Keratinocyte (primary cell): ENCODE measurements at regions not wholly inside any gene's neighbourhood (a gene's known extent, or its start where the extent isn't known, plus 50 kb on each side); places are given as distances from the start of the nearest gene placed in this dataset.

Source experiments
- EZH2 ChIP-seq: IDR thresholded peaks from one replicate; pipeline ENCODE4 v1.6.1; 2012; ENCODE audit warnings: inconsistent platforms, mild to moderate bottlenecking, low read length, moderate library complexity
- TF ChIP-seq, protein P1 (sequence below), 3 experiments: IDR thresholded peaks in 1 of 3; conservative IDR thresholded peaks in 1 of 3; optimal IDR thresholded peaks in 1 of 3; 2 replicates in 2 of 3; 3 replicates in 1 of 3; pipeline versions ENCODE3 to v1.5.1; 2011; ENCODE audit warnings: low read length in 3 of 3, mild to moderate bottlenecking in 3 of 3, moderate library complexity in 2 of 3, control low read depth in 1 of 3, inconsistent platforms in 1 of 3; ENCODE audit not compliant: insufficient read depth in 2 of 3; ENCODE audit errors: extremely low read depth in 1 of 3

DNA sequence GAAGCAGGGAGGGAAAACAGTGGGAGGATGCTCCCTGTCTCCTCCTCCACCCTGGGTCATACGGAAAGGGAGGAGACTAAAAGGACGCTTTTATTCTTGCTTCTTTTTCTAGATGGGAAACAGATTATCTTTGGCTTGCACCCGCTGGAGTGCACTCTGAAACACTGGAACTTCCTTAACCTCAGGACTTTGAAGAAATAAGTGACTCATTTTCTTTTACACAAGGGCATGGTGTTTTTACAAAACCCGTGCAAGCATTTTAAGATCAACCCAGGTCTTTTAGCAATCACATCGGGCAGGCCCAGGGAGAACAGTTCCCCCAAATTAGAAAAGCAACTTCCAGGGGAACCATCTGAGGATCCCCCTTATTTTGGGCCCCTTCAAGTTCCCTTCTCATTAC is 80.9 kb upstream of the TSPAN11 start:
- TF ChIP-seq, protein P1, sequence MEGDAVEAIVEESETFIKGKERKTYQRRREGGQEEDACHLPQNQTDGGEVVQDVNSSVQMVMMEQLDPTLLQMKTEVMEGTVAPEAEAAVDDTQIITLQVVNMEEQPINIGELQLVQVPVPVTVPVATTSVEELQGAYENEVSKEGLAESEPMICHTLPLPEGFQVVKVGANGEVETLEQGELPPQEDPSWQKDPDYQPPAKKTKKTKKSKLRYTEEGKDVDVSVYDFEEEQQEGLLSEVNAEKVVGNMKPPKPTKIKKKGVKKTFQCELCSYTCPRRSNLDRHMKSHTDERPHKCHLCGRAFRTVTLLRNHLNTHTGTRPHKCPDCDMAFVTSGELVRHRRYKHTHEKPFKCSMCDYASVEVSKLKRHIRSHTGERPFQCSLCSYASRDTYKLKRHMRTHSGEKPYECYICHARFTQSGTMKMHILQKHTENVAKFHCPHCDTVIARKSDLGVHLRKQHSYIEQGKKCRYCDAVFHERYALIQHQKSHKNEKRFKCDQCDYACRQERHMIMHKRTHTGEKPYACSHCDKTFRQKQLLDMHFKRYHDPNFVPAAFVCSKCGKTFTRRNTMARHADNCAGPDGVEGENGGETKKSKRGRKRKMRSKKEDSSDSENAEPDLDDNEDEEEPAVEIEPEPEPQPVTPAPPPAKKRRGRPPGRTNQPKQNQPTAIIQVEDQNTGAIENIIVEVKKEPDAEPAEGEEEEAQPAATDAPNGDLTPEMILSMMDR (optimal IDR thresholded peaks at IDR 0.05 in 1 of 3, IDR thresholded peaks at IDR 0.05 in 1 of 3, conservative IDR thresholded peaks at IDR 0.05 in 1 of 3; ENCODE audit: extremely low read depth in 1 of 3, insufficient read depth in 2 of 3, low read length in 3 of 3): no peak
- no peak for TF ChIP-seq EZH2
